Breast epithelium (tissue), 4 donors: ENCODE measurements at regions not wholly inside any gene's neighbourhood (a gene's known extent, or its start where the extent isn't known, plus 50 kb on each side); places are given as distances from the start of the nearest gene placed in this dataset.

Experiments
- DNase-seq, 2 donors: peaks; one replicate each; pipeline ENCODE4 v3.0.0-alpha.2; 2019; ENCODE audit warnings: low spot score in 2 of 2
- H3K27ac ChIP-seq, 2 donors: fragments of 200-600 bp; sonication (generic) in 1 of 2; one replicate each; pipeline ENCODE4 v1.5.1; 2016 to 2019; ENCODE audit warnings: mild to moderate bottlenecking in 1 of 2
- H3K27me3 ChIP-seq, 2 donors: fragments of 200-600 bp; sonication (generic) in 1 of 2; one replicate each; pipeline versions ENCODE4 v1.5.1 to v1.6.0; 2017 to 2019; ENCODE audit warnings: control low read depth in 1 of 2, mild to moderate bottlenecking in 1 of 2
- H3K36me3 ChIP-seq: fragments of 200-600 bp; one replicate; pipeline ENCODE4 v1.5.1; 2019
- H3K4me1 ChIP-seq, 2 donors: fragments of 200-600 bp; sonication (generic); one replicate each; pipeline ENCODE4 v1.5.1; 2016 to 2019; ENCODE audit warnings: control low read depth in 1 of 2
- H3K4me3 ChIP-seq, 3 donors: fragments of 200-600 bp; sonication (generic); 1 replicate in 2 of 3; 2 replicates in 1 of 3; pipeline ENCODE4 v1.5.1; 2016 to 2019; ENCODE audit warnings: mild to moderate bottlenecking in 3 of 3, moderate library complexity in 2 of 3
- H3K9me3 ChIP-seq, 2 donors: fragments of 200-600 bp; sonication (generic) in 1 of 2; one replicate each; pipeline ENCODE4 v1.5.1; 2016 to 2019; ENCODE audit warnings: control low read depth in 1 of 2
- POLR2A ChIP-seq: fragments of 450-650 bp; IDR thresholded peaks from one replicate; pipeline ENCODE4 v1.6.1; 2016; ENCODE audit warnings: antibody characterized with exemption, mild to moderate bottlenecking, moderate library complexity
- POLR2AphosphoS5 ChIP-seq, 3 donors: sonication (generic); formaldehyde crosslinking; IDR thresholded peaks; one replicate each; pipeline ENCODE4 v1.6.1; 2017; ENCODE audit warnings: antibody characterized with exemption in 3 of 3
- intact Hi-C: fragments of 100-400 bp; cut with DNase I; formaldehyde crosslinking; loops from one replicate; pipeline ENCODE4 v1.15.1; 2023; ENCODE audit warnings: low total_unique reads
- TF ChIP-seq, protein P1 (sequence below), 3 donors: fragments of 450-650 bp; IDR thresholded peaks; one replicate each; pipeline ENCODE4 v1.5.1; 2016 to 2017; ENCODE audit warnings: antibody characterized with exemption in 3 of 3, mild to moderate bottlenecking in 3 of 3, moderate library complexity in 3 of 3

DNA sequence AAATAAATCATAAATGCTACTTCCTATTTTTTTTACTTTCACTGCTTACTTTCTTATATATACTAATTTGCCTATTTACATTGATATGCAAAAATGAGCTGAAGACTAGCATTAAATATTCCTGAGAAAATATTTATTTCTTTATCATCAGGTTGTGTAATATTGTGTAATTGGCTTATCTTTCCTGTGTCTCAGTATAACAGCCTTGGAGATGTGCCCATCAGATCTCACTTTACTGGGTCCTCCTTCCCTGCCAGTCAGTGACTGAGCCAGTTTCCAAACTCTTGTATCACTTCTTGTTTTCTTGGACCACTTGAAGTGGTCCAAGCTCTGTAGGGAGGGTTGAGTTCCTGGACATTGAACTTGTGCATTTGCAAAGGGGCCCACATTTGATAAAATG is 900.0 kb downstream of the LUZP2 start:
- Histone ChIP-seq H3K36me3 (no peaks in the 10 kb centered on the region), H3K27me3 (no peaks in the 10 kb centered on the region), H3K4me1 (no peaks in the 10 kb centered on the region), H3K4me3 (no peak overlapping the region), H3K9me3 (no peaks in the 10 kb centered on the region), H3K27ac (no peak overlapping the region)
- intact Hi-C loops: no loop called here
- TF ChIP-seq, protein P1, sequence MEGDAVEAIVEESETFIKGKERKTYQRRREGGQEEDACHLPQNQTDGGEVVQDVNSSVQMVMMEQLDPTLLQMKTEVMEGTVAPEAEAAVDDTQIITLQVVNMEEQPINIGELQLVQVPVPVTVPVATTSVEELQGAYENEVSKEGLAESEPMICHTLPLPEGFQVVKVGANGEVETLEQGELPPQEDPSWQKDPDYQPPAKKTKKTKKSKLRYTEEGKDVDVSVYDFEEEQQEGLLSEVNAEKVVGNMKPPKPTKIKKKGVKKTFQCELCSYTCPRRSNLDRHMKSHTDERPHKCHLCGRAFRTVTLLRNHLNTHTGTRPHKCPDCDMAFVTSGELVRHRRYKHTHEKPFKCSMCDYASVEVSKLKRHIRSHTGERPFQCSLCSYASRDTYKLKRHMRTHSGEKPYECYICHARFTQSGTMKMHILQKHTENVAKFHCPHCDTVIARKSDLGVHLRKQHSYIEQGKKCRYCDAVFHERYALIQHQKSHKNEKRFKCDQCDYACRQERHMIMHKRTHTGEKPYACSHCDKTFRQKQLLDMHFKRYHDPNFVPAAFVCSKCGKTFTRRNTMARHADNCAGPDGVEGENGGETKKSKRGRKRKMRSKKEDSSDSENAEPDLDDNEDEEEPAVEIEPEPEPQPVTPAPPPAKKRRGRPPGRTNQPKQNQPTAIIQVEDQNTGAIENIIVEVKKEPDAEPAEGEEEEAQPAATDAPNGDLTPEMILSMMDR (IDR thresholded peaks at IDR 0.05): no peak
- TF ChIP-seq POLR2A (no peak), POLR2AphosphoS5 (IDR thresholded peaks at IDR 0.05) (no peak)
- DNase-seq: no peak

DNA sequence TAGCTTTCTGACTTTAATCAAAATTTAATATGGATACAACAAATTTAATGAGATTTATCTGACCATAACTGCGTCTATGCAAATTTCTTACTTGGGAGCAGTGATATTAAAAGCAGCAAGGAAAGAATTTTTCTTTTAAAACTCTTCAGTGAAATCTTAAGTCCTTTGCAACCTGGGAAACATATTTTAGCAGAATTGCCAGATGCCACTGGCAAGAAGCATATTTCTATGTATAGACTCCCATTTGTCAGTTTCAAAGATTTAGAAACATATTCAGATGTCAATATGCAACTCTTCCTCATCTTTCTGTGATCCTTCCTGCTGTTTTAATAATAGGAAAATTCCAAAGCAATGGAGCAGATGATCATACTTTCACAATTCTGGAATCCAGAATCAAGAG is 911.3 kb downstream of the LUZP2 start:
- TF ChIP-seq POLR2AphosphoS5 (IDR thresholded peaks at IDR 0.05): no peak
- no peak for TF ChIP-seq POLR2A
- TF ChIP-seq, protein P1 (IDR thresholded peaks at IDR 0.05): no peak
- Histone ChIP-seq H3K36me3 (no peaks in the 10 kb centered on the region), H3K27ac (no peak overlapping the region), H3K4me1 (no peaks in the 10 kb centered on the region), H3K27me3 (no peaks in the 10 kb centered on the region), H3K4me3 (no peak overlapping the region), H3K9me3 (no peaks in the 10 kb centered on the region)
- intact Hi-C loops: no loop called here
- no peak for DNase-seq

DNA sequence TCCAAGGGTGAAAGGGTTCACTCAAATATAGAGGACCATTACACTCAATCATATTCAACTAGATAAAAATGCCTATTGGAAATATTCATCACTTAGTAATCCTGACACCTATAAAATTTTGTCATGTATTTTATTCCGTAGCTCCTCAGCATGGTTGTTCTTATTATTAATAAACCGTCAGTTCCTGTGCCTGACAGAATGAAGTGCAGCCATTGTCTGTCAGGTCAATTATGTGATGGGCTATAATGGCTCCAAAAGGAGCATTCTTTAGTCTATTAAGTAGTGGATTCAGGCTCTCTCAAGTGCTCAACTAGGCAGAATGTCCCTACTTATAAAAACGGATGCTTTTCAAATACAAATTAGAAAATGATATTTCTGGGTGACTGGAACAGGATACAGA is 916.1 kb upstream of the ANO3 start:
- H3K9me3 ChIP-seq: no peaks in the 10 kb centered on the region
- H3K36me3 ChIP-seq: no peaks in the 10 kb centered on the region
- no peak for DNase-seq
- H3K4me1 ChIP-seq: no peaks in the 10 kb centered on the region
- no peak overlapping the region for H3K4me3 ChIP-seq
- intact Hi-C loops: no loop called here
- TF ChIP-seq POLR2AphosphoS5 (IDR thresholded peaks at IDR 0.05) (no peak), POLR2A (no peak)
- TF ChIP-seq, protein P1 (IDR thresholded peaks at IDR 0.05): no peak
- no peak overlapping the region for H3K27ac ChIP-seq
- no peaks in the 10 kb centered on the region for H3K27me3 ChIP-seq

DNA sequence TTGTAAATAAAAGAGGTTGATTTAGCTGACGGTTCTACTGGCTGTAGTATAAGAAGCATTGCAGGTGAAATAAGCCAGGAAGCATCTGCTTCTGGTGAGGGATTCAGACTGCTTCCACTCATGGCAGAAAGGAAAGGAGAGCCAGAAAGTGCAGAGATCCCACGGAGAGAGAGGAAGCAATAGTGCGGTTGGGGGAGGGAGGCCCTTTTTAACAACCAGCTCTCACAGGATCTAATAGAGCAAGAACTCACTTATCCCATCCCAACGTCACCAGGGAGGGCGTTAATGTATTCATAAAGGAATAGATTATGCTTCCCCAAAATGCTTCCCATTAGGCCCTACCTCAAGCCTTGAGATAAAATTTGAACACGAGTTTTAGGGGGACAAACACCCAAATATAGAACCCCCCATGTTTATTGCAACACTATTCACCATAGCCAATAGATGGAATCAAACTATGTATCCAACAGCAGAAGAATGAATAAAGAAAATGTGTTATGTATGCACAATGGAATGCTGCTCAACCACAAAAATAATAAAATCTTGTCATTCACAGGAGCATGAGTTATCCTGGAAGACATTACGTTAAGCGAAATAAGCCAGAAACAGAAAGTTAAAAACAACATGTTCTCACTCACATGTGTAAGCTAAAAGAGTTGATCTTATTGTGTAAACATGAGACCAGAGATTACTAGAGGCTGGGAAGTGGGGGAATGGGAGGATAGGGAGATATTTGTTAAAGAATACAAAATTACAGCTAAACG is 908.3 kb upstream of the ANO3 start:
- Histone ChIP-seq H3K4me1 (no peaks in the 10 kb centered on the region), H3K27me3 (no peaks in the 10 kb centered on the region), H3K36me3 (no peaks in the 10 kb centered on the region), H3K9me3 (no peaks in the 10 kb centered on the region), H3K4me3 (no peak overlapping the region), H3K27ac (peak overlapping the region; percentile 1 to 36)
- TF ChIP-seq POLR2A: no peak
- TF ChIP-seq POLR2AphosphoS5 (IDR thresholded peaks at IDR 0.05): no peak
- TF ChIP-seq, protein P1 (IDR thresholded peaks at IDR 0.05): no peak
- no peak for DNase-seq
- intact Hi-C loops: no loop called here

DNA sequence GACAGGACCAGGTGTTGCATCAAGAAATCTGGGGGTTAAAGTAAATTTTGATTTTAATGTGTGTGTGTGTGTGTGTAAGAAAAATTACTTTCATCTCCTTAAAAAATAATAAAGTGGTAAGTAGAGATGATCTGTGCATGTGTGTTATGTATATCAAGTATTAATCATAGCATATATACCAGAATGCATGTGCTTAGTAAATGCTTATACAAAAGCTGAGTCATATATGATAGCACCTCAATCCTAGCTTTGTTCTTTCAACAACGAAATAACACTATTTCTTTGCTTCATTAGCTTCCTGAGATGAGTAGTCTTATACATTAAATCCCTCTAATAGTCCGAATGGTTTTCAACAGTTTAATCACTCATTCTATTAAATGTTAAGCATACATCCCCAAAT is 899.6 kb upstream of the ANO3 start:
- no peak overlapping the region for H3K27ac ChIP-seq
- TF ChIP-seq, protein P1 (IDR thresholded peaks at IDR 0.05): no peak
- TF ChIP-seq POLR2AphosphoS5 (IDR thresholded peaks at IDR 0.05) (no peak), POLR2A (no peak)
- no peak for DNase-seq
- H3K4me1 ChIP-seq: no peaks in the 10 kb centered on the region
- H3K27me3 ChIP-seq: no peaks in the 10 kb centered on the region
- H3K9me3 ChIP-seq: no peaks in the 10 kb centered on the region
- intact Hi-C loops: no loop called here
- no peak overlapping the region for H3K4me3 ChIP-seq
- H3K36me3 ChIP-seq: no peaks in the 10 kb centered on the region
